ENCODE measurements at regions not wholly inside any gene's neighbourhood (a gene's known extent, or its start where the extent isn't known, plus 50 kb on each side); places are given as distances from the start of the nearest gene placed in this dataset.

- no peak overlapping the region for H3K4me3 Mint-ChIP-seq
These were observed 70.2 kb upstream of the CD180 start for GRCh38 chr5:67266654-67267350.

GRCh38 chr5:67265951-67266350 is 69.4 kb upstream of the CD180 start:
- 80% methylated on average over 1 of the region's 1 CpG for WGBS (ENCODE audit: insufficient coverage)
- POLR2A ChIA-PET: no interaction called here

More at GRCh38 chr5:67266654-67267350, 70.2 kb upstream of the CD180 start:
- CTCF ChIA-PET: no interaction called here
- POLR2A ChIA-PET: no interaction called here
- H3K27me3 Mint-ChIP-seq: peaks cover 3% of the 10 kb centered on the region
- no peak overlapping the region for H3K27ac Mint-ChIP-seq
- DNase-seq (no peak), ATAC-seq (ENCODE audit: low read depth) (no peak)
- Histone ChIP-seq H3K27ac (ENCODE audit: low read length in 2 of 2) (no peak overlapping the region), H3K4me3 (ENCODE audit: control extremely low read depth in 1 of 5, extremely low read depth in 1 of 5, insufficient read depth in 1 of 5, low read depth in 2 of 5, low read length in 4 of 5) (no peak overlapping the region), H3K79me2 (ENCODE audit: control insufficient read depth, insufficient read depth, low read length) (no peaks in the 10 kb centered on the region), H4K20me1 (ENCODE audit: control insufficient read depth, insufficient read depth, low read length, poor library complexity, severe bottlenecking) (no peaks in the 10 kb centered on the region), H3K9me3 (ENCODE audit: control extremely low read depth in 1 of 3, control insufficient read depth in 2 of 3, insufficient read depth in 1 of 3, low read length in 2 of 3) (peaks cover 0 to 4% (median 0%) of the 10 kb centered on the region in 3 donors), H3K4me2 (replicated peaks; ENCODE audit: low read depth, low read length, poor library complexity, severe bottlenecking) (no peak overlapping the region), H3K4me1 (ENCODE audit: control insufficient read depth in 2 of 2, insufficient read depth in 2 of 2, low read length in 2 of 2) (no peaks in the 10 kb centered on the region), H3K9ac (ENCODE audit: low read length) (no peak overlapping the region), H3K27me3 (replicated peaks in 1 of 4; ENCODE audit: control extremely low read depth in 1 of 4, control insufficient read depth in 3 of 4, insufficient read depth in 4 of 4, low read length in 3 of 4) (no peaks in the 10 kb centered on the region), H3K36me3 (replicated peaks in 1 of 2; ENCODE audit: control extremely low read depth in 1 of 2, control insufficient read depth in 1 of 2, extremely low read depth in 1 of 2, insufficient read depth in 2 of 2, low read length in 1 of 2) (no peaks in the 10 kb centered on the region), H2AFZ (ENCODE audit: insufficient read depth, low read depth, low read length, poor library complexity, severe bottlenecking) (no peak overlapping the region)
- H3K9me3 Mint-ChIP-seq (ENCODE audit: insufficient read depth): no peaks in the 10 kb centered on the region
- H3K4me1 Mint-ChIP-seq: no peaks in the 10 kb centered on the region
- intact Hi-C loops (cut with micrococcal nuclease): no loop called here
- TF ChIP-seq EZH2 (IDR thresholded peaks at IDR 0.05; ENCODE audit: borderline replicate concordance, insufficient read depth, low read depth, low read length, poor library complexity, severe bottlenecking) (no peak), CTCF (IDR thresholded peaks at IDR 0.05) (no peak)
- 90% methylated on average over 4 of the region's 6 CpGs for WGBS (ENCODE audit: insufficient coverage)

More at GRCh38 chr5:67265951-67266350, 69.4 kb upstream of the CD180 start:
- no peak overlapping the region for H3K27ac Mint-ChIP-seq
- H3K4me3 ChIP-seq (ENCODE audit: control extremely low read depth in 1 of 5, extremely low read depth in 1 of 5, insufficient read depth in 1 of 5, low read depth in 2 of 5, low read length in 4 of 5): no peak overlapping the region
- H3K4me3 Mint-ChIP-seq: no peak overlapping the region
- DNase-seq (no peak), ATAC-seq (ENCODE audit: low read depth) (no peak)
- no peaks in the 10 kb centered on the region for H4K20me1 ChIP-seq (ENCODE audit: control insufficient read depth, insufficient read depth, low read length, poor library complexity, severe bottlenecking)
- no peaks in the 10 kb centered on the region for H3K27me3 ChIP-seq (replicated peaks in 1 of 4; ENCODE audit: control extremely low read depth in 1 of 4, control insufficient read depth in 3 of 4, insufficient read depth in 4 of 4, low read length in 3 of 4)
- H3K4me1 Mint-ChIP-seq: no peaks in the 10 kb centered on the region
- no peaks in the 10 kb centered on the region for H3K9me3 Mint-ChIP-seq (ENCODE audit: insufficient read depth)
- H3K9me3 ChIP-seq (ENCODE audit: control extremely low read depth in 1 of 3, control insufficient read depth in 2 of 3, insufficient read depth in 1 of 3, low read length in 2 of 3): peaks cover 0 to 4% (median 0%) of the 10 kb centered on the region in 3 donors
- no peaks in the 10 kb centered on the region for H3K4me1 ChIP-seq (ENCODE audit: control insufficient read depth in 2 of 2, insufficient read depth in 2 of 2, low read length in 2 of 2)
- peaks cover 3% of the 10 kb centered on the region for H3K27me3 Mint-ChIP-seq
- H3K79me2 ChIP-seq (ENCODE audit: control insufficient read depth, insufficient read depth, low read length): no peaks in the 10 kb centered on the region
- no peak for TF ChIP-seq EZH2 (IDR thresholded peaks at IDR 0.05; ENCODE audit: borderline replicate concordance, insufficient read depth, low read depth, low read length, poor library complexity, severe bottlenecking)
- H3K27ac ChIP-seq (ENCODE audit: low read length in 2 of 2): no peak overlapping the region
- no peaks in the 10 kb centered on the region for H3K36me3 ChIP-seq (replicated peaks in 1 of 2; ENCODE audit: control extremely low read depth in 1 of 2, control insufficient read depth in 1 of 2, extremely low read depth in 1 of 2, insufficient read depth in 2 of 2, low read length in 1 of 2)
- CTCF ChIA-PET: no interaction called here
- no peak overlapping the region for H2AFZ ChIP-seq (ENCODE audit: insufficient read depth, low read depth, low read length, poor library complexity, severe bottlenecking)
- intact Hi-C loops (cut with micrococcal nuclease): no loop called here
- H3K4me2 ChIP-seq (replicated peaks; ENCODE audit: low read depth, low read length, poor library complexity, severe bottlenecking): no peak overlapping the region
- no peak overlapping the region for H3K9ac ChIP-seq (ENCODE audit: low read length)

All from B cell (primary cell).